GM19372 (cell line): ENCODE measurements at regions not wholly inside any gene's neighbourhood (a gene's known extent, or its start where the extent isn't known, plus 50 kb on each side); places are given as distances from the start of the nearest gene placed in this dataset.
"Not testable (repeated sequence)": the region's sequence is repeated elsewhere in the genome, so short reads cannot be mapped to it uniquely, and the experiment has no call there.

ENCODE experiments used
- ATAC-seq: cut with Tn5 transposase; IDR thresholded peaks from one replicate; pipeline ENCODE4 v1.9.1; 2021; ENCODE audit warnings: mild to moderate bottlenecking, low read depth, moderate library complexity; ENCODE audit not compliant: unreplicated experiment

DNA sequence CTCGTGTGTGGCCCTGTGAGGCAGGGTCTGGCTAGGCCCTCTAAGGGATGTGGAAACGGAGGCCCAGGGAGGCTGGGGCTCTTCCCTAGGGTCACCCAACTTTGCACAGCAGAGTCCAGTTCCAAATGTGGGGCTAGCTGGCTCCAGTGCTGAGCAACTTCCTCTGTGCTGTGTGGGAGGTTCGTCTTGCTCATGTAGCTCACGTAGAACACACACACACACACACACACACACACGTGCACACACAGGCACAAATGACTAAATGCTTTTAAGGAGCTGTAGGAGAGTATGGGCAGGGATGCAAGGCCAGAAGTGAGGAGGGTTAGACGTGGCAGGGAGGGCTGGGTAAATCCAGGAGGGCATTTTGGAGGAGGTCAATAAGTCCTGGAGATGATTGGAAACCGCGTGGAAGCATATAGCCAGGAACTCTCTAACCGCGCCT lies 213.8 kb downstream of the RPLP1 start:
- no peak for ATAC-seq

DNA sequence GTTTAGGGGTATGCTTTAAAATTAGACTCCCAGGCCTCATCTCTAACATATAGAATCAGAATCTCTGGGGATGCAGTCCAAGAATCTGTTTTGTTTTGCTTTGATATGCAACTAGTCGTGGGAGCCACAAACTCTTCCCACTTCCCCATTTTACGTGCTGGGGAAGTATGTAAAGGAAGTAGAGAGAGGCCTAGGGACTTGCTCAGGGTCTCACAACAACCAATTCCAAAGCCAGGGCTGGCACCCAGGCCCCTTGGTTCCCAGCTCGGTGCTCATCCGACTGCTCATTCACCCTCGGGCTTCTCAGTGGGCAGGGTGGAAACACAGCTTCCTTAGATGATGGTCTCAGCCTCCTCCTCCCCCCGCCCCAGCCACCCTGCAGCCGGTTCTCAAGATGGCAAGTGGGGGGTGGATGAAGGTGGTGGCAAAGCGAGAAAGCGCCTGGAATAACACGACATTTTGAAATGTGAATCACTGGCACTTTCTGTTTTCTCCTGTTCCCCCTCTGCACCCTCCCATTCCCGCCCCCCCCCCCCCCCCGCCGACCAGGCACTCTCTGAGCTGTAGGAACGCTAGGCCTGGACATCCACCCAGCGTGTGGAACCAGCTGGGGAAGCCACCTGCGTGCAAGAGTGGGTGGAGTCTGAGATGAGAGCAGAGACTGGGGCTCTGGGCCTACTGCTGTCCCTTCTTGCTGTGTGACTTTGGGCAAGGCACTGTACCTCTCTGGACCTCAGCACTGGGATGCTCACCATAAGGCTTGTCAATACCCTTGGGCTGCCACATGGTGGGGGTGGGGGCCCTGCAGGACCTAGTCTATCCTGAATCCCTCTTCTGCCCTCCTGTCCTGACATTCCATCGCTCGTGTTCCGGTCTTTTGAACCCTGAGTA lies 214.5 kb downstream of the RPLP1 start:
- ATAC-seq: no peak

DNA sequence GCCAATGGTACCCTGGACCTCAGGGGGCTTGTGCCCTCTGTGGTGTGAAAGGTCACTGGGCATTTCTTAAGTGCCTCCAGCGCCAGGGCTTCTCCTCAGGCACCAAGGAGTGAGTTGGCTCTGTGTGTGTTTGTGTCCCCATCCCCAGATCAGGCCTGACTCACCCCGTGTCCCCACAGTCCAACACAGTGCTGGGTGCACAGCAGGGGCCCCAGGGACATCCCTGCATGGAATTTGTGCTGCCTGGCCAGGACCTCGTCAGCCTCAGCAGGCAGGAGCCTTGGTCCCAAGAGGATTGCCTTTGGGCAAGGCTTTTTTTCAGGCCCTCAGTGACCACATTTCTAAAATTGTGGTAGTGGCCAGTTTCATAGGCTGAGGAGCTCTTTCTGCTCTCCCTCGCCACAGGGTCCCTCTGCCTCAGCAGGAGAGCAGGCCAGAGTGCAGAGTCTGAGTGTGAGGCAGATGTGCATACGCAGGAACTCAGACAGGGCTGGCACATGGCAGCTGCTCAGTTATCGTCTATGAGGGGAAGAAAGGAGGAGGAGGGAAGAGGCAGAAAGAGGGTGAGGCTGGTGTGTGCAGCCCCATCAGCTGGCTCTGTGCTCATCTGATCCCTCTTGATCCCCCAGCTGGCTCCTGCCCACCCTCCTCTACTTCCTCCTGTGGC lies 215.6 kb downstream of the RPLP1 start:
- ATAC-seq: no peak

GRCh38 chr15:69668963-69669362 lies 216.3 kb downstream of the RPLP1 start:
- ATAC-seq: peak; percentile 60

DNA sequence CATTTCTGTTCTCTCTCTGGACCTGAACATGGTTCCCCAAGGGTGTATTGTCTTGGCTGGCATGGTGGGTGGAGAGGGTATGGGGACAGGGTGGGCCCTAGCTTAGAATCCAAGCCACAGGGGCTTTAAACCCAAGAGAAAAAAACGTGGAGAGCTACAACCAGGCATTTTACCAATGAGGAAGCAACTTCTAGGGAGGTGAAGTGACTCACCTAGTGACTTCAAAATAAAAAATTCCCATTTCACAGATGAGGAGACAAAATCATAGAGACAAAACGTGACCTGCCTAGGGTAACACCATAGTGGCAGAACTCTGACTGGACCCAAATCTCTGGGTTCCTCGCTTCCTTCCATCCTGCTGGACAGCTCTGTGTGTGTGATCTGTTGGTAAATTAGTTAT lies 216.8 kb downstream of the RPLP1 start:
- no peak for ATAC-seq

DNA sequence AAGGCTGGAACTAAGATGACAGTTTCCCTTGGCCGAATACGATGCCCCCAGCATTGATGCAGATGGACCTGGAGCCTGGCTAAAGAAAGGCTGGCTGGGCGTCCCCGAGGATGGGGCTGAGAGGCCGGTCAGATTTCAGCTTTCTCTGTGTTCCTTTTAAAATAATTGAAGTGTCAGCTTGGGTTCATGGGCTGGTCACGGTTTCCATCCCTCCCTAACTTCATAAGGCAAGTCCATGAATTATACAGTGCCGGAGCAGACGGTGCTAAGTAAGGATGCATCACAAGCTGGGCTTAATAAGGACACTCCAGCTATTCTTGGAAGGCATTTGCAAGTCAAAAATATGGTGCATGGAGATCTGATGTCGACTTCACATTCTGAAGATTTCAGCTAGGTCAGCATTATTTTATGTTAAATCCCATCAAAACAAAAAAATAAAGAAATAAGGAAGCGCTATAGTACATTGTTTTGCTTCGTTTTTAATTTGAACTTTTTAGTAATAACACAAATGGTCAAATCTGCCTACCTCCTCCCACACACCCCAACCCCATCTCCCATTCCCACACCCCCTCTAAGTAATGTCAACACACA lies 220.8 kb downstream of the RPLP1 start:
- no peak for ATAC-seq

DNA sequence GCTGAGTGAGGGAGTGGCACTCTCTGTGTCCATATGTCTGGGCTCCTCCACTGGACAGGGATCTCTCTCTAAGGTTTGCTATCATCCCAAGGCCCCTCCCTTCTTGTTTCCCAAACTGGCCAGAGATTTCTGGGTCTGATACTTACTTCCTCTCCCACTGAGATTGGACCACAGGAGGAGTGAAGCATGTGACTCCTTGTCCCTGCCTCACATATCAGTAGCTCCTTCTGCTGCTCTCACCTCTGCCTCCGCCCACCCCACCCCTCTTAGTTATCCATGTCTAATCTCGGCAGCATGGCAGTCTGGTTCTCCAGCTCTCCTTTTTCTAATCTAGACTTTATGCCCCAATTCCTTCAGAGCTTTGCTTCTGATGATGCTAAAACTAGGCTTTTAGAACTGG lies 223.1 kb downstream of the RPLP1 start:
- no peak for ATAC-seq

- no peak for ATAC-seq
Measured at GRCh38 chr15:69677403-69677802, 224.8 kb downstream of the RPLP1 start.

GRCh38 chr15:69679623-69680228 lies 227.1 kb downstream of the RPLP1 start:
- ATAC-seq: peak; percentile 72

GRCh38 chr15:69684823-69685222 lies 232.2 kb downstream of the RPLP1 start:
- ATAC-seq: not testable (repeated sequence)

DNA sequence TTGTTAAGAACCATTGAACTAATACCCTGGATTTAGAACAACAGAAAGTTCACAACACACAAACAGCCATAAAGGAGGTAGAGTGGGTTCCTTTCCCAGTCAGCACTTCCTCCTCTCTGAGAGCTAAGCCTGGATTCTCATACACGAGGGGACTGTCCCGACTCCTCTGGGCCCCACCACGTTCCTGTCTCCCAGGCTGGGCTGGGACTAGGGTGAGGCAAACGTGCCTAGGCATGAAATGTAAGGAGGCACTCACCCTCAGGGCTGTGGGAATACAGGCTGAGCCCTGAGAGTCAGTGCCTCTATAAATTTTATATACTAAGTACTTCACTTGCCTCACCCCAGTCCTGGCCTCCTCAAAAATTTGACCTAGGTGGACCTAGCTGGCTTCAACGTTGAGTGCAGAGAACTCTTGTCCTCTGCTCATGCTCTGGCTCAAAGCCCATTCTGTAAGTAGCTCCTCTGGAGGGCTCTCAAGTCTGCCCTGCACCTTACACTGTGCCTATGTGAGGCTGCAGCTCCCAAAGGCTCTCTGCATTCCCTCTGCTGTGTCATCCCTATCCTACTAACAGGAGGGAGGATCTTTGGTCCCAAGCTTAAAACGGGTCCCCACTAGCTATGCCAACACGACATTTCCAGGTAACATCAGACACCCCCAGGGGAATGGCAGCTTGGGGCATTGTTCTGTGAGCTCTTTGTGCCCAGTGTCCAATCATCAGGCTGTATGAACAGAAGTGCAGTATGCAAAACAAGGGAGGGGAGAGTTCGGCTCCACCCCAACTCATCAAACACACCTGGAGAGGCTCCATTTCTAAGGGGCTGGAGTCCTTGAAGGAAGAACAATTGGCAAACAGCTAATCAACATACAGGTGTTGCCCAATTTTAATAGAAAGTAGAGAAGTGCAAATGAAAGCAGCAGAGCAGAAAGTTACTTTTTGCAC lies 233.2 kb downstream of the RPLP1 start:
- ATAC-seq: no peak

- no peak for ATAC-seq
Measured at GRCh38 chr15:69686626-69687025, 234.0 kb downstream of the RPLP1 start.

- ATAC-seq: no peak
Measured at GRCh38 chr15:69689133-69689532, 236.5 kb downstream of the RPLP1 start.

GRCh38 chr15:69691307-69692015 lies 238.8 kb downstream of the RPLP1 start:
- no peak for ATAC-seq

DNA sequence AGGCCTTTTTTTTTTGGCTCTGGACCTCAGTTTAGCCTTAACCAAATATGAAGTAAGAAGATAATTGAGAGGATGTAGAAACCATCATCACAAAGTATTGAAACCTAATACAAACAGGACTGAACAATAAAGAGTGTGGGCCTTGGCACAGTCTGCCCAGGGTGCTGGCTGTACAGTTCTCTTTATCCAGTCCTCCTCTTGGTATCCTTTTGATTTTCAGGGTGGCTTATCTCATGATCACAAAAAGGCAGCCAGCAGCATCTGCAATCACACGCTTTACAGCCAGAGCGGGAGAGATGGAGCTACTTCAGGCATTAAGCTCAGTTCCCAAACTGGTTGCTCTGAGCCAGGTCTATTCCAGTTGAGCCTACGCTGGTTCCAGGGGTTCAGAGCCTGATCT lies 239.7 kb downstream of the RPLP1 start:
- ATAC-seq: no peak

GRCh38 chr15:69693059-69693458 lies 240.4 kb downstream of the RPLP1 start:
- no peak for ATAC-seq

- ATAC-seq: no peak
Measured at GRCh38 chr15:69696946-69697345, 244.3 kb downstream of the RPLP1 start.

DNA sequence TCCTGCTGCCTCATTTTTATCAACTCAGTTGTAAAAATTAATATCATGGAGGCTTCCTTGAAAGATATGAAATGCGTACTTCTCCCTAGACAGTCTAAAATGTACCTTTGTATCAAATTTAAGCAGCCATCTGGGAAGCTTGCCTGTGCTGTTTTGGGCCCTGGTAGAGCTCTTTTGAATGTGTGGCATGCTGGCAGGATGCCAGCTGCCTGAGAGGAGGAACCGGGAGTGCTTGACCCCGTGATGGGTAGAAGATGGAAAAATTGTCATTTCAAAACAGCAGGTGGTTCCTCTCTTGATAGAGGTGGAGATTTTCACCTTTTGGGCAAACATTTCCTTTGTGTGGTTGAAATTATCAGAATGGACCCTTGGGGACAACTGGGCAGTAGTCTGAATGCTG lies 245.3 kb downstream of the RPLP1 start:
- ATAC-seq: no peak

- no peak for ATAC-seq
Measured at GRCh38 chr15:69699096-69699495, 246.5 kb downstream of the RPLP1 start.
